GM19467 (cell line): ENCODE measurements at regions not wholly inside any gene's neighbourhood (a gene's known extent, or its start where the extent isn't known, plus 50 kb on each side); places are given as distances from the start of the nearest gene placed in this dataset.

ENCODE experiments used
- ATAC-seq: cut with Tn5 transposase; IDR thresholded peaks from one replicate; pipeline ENCODE4 v1.9.1; 2021; ENCODE audit warnings: mild to moderate bottlenecking, moderate library complexity; ENCODE audit not compliant: unreplicated experiment

DNA sequence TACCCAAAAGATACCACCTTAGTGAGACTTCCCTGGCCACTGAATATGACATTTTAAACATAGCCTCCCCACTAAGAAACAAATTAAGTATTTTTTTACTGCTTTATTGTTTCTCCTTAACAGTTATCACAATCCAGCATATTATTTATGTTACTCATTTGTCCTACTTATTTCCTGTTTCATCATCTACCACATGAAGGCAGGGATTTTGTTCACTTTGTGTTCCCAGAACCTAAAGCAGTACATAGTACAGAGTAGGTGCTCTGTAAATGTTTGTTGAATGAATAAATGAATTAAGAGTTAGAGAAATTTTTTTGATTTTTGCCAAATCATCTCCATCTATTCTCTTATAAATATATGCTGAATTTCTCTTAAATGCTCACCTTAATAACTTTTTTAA lies 318.4 kb upstream of the GIMD1 start:
- ATAC-seq: no peak

DNA sequence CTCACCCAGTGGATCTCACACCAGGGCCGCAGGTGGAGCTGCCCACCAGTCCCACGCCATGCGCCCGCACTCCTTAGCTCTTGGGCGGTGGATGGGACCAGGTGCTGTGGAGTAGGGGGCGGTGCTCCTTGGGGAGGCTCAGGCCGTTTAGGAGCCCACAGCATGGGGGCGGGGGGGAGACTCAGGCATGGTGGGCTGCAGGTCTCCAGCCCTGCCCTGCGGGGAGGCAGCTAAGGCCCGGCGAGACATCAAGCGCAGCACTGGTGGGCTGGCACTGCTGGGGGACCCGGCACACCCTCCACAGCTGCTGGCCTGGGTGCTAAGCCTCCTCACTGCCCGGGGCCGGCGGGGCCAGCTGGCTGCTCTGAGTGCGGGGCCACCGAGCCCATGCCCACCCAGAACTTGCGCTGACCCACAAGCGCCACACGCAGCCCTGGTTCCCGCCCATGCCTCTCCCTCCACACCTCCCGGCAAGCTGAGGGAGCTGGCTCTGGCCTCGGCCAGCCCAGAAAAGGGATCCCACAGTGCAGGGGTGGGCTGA lies 312.9 kb upstream of the GIMD1 start:
- ATAC-seq: no peak

DNA sequence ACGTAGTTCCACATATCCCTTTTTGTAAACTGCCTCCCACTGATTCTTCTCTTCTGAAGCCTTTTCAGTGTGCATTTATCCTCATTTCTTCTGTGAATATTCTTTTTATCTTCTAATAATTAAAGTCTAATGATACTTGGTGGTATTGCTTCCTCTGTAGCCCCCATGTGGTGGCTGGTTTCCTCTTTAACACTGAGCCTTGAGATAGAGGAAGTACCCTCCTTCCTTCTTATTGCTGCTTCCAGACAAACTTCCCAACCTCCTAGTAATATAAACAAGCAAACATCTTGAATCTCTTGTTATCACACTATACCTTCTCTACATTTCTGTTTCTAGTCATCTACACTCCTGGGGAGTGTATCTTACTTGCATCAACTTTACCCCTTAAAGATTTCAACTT lies 310.5 kb upstream of the GIMD1 start:
- ATAC-seq: no peak

DNA sequence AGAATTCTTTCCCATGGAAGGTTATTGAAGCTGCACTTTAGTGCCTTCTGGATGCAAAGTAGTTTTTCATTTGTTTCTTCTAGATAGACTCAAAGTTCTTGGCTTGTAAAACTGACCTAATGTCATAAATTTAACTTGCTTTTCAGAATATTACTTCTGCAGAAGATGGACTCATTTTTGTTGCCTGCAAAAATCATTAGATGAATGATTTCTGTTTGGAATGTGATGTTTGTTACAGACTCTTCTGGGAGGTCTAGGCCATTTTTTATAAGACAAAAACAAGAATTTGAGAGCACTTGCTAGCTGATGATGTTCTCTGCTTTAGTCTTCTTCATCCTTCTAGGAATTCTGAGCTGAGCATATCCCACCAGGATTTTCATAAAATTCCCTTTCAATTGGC lies 308.6 kb upstream of the GIMD1 start:
- no peak for ATAC-seq

DNA sequence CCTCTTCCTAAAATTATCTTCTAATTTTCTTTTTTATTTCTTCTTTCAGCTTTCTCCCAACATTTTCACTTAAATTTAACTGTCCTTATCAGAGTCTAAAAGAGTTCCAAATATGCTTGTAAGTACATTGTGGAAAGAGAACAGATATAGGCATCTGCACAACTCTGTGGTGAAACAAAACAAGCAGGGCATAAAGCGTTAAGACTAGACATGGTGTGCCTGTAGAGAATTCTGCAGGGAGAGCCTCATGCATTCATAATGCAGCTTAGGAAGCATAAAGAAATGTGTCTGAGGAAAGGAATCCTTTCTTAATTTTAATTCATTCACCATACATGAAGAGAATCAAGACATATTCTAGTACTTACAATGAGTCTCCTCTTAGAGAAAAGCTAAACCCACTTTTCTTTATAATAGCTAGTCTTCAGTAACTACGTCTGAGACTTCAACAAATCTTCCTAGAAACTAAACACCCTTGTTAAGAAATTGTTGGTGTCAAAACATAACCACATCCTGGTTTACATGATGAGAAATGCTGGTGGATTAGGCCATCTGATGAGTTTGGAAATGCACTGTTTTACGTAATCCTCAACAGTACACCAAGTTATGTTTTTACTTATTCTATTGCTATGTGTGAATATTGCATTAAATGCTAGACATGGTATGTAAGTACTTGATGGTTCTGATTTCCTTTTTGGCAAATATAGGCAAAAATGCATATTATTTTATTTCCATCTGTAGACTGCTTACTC lies 307.8 kb upstream of the GIMD1 start:
- ATAC-seq: no peak

DNA sequence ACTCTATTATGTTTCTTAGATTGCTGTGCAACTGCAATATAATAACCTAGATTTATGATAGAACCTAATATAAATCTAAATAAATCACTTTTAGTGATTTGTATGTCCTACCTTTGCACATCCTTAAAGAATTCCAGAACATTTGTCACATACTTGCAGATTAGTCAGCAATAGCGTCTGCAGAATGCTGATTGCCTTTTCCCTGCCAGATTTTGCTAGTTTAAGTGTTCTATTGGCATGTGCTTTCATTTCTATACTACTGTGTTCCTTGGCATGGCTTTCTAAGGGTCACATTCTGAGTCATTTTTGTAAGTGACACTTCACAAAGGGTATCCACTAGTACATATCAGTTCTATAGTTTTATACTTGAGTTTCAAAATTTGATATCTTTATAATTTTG lies 303.1 kb upstream of the GIMD1 start:
- ATAC-seq: no peak

DNA sequence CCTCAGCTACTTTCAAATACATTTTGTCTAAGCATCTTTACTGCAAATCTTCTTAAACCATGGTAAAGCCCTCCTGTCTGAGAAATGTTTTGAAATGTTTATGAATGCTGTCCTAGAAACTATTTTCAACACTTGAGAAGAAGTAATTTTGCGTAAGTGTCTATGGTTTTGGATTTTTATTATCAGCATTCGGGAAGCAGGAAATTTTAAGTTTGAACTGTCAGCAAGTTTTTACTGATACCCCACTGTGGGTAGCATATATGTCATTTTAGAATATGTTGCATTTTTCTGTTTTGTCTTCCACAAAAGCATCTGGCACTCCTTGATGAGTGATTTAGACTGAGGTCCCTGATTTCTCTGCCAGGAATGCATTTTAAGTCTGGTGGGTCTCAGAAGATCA lies 302.4 kb upstream of the GIMD1 start:
- no peak for ATAC-seq

DNA sequence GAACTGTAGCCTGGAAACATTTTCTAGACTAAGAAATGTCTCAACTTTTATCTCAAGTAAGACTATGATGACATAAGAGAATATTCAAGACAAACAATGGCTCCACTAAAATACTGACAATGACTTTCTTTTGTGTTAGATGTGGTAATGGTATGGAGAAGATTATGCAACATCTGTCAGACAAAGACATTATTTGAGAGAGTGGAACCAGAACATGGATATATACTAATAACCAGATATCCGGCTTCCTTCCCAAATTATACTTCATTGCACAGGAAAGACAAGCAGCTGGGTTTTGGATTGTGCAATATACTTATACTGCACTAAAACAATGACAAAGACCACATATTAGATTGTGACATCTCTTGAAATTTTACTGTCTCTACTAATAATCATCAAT lies 290.8 kb upstream of the GIMD1 start:
- no peak for ATAC-seq

DNA sequence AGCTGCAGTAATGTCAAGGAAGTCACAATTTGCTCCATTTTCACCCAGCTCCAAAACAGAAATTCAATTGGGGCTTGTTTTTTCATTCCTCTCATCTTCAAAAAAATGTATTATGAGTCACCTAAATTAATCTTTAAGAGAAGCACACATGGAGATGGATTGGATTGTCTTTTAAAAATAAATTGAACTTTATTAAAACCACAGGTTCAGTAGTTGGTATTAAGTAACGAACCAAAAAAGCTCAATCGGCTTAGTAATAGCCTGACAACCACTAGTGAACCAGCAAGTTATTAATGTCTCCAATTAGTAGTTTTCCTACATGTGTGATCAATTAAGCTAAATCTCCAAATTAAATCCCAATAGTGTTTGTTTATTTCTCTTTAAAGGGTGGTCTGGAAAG lies 283.5 kb upstream of the GIMD1 start:
- no peak for ATAC-seq

DNA sequence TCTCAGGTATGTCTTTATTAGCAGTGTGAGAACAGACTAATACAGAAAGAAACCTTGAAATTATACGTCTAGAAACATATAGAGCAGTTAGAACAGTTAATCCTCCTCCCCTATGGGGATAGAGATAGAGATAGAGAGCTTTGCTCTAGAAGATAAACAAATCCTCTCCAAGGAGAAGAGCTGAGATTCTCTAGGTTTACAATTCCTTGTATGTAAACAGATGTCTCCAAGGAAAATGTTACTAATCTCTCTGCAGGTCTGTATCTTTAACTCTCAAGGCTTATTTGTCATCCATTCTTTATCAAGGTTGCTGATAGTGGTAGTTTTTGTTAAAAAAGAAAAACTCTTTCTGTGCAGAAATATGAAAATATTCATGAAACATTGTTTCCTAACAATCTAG lies 282.1 kb upstream of the GIMD1 start:
- ATAC-seq: no peak

DNA sequence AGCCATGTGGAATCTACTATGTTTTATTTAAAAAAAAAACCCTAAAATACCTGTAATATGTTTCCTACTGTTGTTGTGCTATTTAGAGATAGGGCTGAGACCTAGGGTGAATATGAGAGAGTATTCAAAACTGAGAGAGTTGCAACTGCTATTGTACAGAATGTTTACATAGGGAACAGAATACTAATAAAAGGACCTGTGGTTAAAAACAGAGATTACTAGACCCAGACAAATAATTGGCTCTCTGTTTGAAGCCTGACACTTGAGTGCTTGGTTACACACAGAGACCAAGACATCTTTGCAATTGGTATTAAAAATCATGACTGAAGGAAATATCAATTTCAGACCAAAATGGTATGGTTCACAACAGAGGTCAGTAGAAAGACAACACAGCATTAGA lies 278.9 kb upstream of the GIMD1 start:
- ATAC-seq: no peak

DNA sequence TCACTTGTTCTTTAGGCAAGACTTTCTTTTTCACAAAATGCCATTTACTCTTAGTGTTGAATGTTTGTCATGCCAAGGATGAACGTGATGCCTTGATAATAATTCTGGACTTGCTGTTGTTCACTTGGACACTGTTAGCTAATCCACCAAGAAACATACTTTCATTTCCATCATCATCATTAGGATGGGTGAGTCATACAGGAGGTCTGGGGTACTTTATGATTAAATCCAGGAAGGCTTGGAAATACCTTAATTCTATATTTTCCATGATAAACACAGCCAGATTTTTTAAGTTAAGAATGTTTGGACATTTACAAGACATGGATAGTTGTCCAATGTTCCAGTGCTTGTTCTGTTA lies 260.7 kb upstream of the GIMD1 start:
- no peak for ATAC-seq

DNA sequence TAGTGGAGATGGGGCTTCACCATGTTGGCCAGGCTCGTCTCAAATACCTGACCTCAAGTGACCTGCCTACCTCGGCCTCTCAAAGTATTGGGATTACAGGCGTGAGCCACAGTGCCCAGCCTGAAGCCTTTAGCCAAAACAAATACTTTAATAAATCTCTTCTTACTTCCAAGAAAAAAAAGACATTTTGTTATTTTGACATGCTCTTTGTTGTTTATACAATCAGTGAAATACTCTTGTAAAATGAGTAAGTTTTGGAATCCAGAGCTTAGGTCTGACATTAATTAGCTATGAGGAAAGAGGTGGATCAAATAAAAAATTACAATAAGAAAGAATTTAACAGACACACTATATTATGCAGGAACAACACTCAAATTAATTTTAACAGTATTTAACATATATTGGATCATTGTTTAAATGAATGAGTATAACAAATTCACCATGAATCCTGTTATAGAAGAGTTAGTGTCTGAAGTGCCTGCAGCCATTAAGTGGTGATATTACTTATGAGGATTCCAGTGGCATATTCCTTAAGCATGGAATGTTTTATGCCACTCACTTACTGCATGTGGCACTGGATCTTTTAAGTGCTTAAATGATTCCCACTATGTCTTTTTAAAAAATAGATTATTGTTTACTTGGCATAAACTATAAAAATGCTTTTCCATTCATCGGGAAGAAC lies 260.1 kb upstream of the GIMD1 start:
- ATAC-seq: no peak

DNA sequence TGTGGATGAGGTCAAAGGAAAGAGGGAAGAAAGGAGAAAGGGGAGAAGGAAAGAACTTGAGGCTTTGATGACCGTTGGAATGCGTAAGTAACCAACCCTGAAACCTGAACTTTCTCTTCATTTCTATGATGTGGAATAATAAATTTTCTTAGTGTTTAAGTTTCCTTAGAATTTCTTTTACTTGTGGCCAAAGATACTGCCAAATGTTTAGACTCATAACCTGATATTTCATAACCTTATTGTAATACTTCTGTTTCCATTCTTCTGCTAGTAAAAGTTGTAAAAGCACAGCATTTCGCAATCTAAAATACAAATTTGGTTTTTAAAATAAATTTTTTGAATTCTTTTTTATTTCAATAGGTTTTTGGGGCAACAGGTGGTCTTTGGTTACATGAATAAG lies 258.5 kb upstream of the GIMD1 start:
- ATAC-seq: no peak

DNA sequence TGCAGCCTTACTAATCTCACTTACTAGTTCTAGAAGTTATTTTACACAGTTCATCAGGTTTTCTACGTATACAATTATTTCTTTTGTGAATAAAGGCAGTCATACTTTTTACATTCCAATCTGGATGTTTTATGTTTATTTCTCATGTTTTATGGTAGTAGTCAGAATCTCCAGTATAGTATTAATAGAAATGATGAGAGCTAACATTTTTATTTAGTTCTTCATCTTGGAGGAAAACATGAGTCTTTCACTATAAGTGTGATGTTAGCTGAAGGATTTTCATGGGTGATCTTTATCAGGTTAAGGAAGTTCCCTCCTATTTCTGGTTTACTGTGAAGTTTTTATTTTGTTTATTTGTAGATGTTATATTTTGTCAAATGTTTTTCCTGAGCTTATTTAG lies 256.1 kb upstream of the GIMD1 start:
- no peak for ATAC-seq

DNA sequence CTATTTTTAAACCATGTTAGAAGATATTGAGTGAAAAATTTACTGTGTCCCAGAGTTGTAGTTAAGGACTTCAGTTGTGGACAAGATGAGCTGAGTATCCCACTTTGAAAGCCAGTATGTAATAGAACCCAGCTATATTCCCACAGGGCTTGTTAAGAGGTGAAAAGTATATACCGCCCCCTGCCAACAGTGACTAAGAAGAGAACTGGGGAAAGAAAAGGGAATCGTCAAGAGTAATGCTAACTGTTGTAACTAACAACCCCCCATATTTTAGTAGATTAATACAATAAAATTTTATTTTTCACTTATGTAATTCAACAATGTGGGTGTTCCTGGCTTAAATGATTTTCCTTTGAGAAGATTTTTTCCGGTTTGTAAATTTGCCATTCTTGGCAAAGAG lies 250.4 kb upstream of the GIMD1 start:
- ATAC-seq: no peak

DNA sequence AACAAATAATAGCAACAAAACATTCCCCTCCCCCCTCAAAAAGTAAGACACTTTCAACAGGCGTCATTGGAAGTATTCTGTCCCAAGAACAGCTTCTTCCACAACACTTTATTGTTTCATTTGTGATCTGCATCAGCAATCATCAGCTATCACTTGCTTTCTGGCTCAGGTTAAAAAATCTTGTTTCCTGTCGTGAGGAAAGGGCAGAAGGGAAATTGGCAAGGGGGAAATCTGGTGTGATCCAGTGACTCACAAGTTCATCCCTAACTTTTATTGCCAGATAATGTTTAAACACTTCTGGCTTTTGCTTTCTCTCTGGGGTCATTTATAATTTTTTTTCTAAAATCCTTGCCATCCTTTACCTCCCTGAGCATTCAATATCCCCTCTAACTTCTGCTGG lies 247.4 kb upstream of the GIMD1 start:
- ATAC-seq: no peak

DNA sequence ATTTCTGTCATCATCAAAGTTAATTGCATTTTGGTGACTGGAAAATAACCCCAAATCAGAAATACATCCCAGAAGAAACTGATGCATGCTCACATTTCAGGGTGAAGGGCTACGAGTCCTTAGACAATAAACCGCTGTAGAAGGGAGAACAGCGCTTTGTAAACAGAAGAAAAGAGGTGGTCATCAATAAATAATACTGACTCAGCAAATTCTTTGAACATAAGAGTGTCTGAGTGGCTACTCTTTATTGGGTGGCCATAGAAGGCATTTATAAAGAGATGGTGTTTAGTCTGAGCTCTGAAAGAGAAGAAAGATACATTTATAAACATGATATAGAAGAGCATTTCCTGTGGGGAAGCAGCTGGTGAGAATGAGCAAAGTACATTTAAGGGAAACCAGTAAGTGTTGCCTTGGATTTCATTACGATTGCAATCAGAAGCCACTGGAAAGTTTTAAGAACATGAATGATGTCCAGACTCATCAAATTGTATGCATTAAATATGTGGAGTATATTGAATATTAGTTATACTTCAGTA lies 246.9 kb upstream of the GIMD1 start:
- ATAC-seq: no peak

DNA sequence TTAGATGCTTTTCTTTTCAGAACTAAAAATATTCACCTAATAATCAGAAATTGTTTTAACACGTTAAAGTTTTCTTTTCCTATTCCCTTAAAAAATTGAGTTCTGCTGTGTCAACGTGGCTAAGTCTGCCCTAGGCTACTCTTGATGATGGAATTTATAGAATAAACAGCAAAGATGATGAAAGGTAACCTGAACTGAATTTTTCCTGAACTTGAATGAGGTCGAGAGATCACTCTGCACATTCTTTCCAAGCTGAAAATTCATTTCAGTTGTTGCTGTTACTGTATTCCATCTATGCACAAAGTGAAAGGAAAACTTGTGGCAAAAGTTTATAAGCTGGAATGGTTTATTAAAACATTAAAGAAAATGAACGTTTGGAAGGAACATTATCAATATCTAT lies 245.9 kb upstream of the GIMD1 start:
- ATAC-seq: no peak

DNA sequence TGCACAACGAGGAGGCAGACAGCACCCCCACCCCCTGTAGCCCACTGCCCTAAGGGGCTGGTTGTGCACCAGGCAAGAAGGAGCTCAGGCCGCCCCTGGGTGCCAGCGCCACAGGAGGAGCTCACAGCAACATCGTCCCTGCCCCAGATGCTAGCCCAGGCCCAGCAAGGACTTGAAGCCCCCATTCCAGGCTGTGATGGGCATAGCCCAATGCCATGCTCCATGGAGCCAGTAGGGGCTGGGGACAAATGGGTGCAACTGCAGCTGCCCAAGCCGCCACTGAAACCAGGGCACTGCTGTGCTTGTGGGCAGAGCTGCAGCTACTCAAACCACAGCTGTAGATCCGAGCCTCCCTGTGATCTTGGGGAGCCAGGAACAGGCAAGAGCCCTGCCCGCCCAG lies 241.3 kb upstream of the GIMD1 start:
- no peak for ATAC-seq

DNA sequence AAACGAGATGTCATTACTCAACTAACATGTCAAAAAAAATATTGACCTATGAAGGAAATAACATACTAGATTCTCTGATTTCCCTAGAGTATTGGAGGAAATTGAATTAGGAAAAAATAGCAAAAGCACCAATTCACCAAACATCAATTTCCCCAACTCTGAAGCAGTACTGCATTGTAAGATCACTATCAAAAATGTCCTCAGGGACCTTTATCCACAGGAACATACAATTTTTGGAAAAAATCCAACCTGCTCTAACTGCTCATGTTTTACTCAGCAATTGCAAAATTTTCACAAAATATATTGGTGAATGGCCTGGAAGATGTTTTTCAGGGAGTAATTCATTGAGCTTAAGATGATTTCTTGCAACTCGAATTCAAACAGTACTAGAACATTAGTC lies 239.0 kb upstream of the GIMD1 start:
- no peak for ATAC-seq

DNA sequence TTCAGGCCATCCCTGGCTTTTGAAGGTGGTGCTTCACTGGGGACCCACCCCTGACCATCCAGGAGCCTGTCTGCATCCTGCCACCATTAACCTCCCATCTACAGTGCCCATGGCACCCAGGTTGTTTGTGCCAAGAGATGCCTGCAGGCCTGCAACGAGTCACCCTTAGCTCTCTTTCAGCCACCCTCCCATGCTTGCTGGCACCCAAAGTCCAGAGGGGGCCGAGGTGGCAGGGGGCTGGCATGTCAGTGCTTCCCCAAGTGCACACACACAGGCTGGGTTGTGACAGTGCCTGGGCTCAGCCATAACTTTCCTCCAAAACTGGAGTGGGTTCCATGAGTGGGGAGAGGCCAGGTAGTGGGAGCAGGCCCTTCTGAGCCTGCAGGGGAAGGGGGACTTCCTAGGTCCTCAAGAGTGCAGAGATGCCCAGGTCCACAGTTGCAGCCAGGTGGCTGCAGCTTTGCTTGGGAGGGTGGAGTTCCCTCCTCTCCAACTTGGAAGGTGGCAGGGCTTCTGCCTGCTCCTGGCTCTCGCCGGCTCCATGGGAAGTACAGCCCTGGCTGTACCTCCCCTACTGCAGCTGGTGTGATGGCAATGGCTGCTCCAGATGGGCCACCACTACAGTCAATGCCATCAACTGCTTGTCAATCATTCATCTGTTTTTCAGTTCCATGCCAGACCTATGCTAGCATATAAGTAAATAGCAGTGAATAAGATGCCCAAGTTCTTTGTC lies 235.9 kb upstream of the GIMD1 start:
- ATAC-seq: no peak
